DND-41 (cell line): ENCODE measurements at regions not wholly inside any gene's neighbourhood (a gene's known extent, or its start where the extent isn't known, plus 50 kb on each side); places are given as distances from the start of the nearest gene placed in this dataset.

Experiments used
- ATAC-seq: fragments of 200-7000 bp; cut with Tn5 transposase; 3 replicates; pipeline ENCODE4 v1.9.1; 2021; ENCODE audit warnings: low read depth; ENCODE audit not compliant: insufficient read depth
- DNase-seq: peaks from one replicate; pipeline ENCODE4 v3.0.0-alpha.2; 2020
- H2AFZ ChIP-seq: 2 replicates; pipeline ENCODE4 v1.6.0; 2012; ENCODE audit warnings: low read depth, low read length
- H3K27ac ChIP-seq: 2 replicates; pipeline ENCODE4 v1.5.1; 2012; ENCODE audit warnings: low read length, inconsistent platforms
- H3K27me3 ChIP-seq: fragments of 200-600 bp; sonication (generic); 2 replicates; pipeline ENCODE4 v1.6.0; 2012; ENCODE audit warnings: low read length, mild to moderate bottlenecking, inconsistent platforms; ENCODE audit not compliant: insufficient read depth, poor library complexity
- H3K36me3 ChIP-seq: 2 replicates; pipeline ENCODE4 v1.5.1; 2012; ENCODE audit warnings: low read length, inconsistent platforms; ENCODE audit not compliant: insufficient read depth
- H3K4me1 ChIP-seq: 2 replicates; pipeline ENCODE4 v1.5.1; 2012; ENCODE audit warnings: mild to moderate bottlenecking, low read length; ENCODE audit not compliant: insufficient read depth
- H3K4me2 ChIP-seq: 2 replicates; pipeline ENCODE4 v1.6.0; 2012; ENCODE audit warnings: mild to moderate bottlenecking, moderate library complexity, low read length, inconsistent platforms; ENCODE audit not compliant: insufficient read depth
- H3K4me3 ChIP-seq, 2 experiments: fragments of 200-600 bp in 1 of 2; shearing (Covaris generic) in 1 of 2; 2 replicates each; pipeline ENCODE4 v1.5.1; 2012 to 2016; ENCODE audit warnings: inconsistent platforms in 2 of 2, low read length in 2 of 2, mild to moderate bottlenecking in 2 of 2, low read depth in 1 of 2, moderate library complexity in 1 of 2
- H3K79me2 ChIP-seq: 2 replicates; pipeline ENCODE4 v1.6.0; 2012; ENCODE audit warnings: low read length, inconsistent platforms; ENCODE audit not compliant: insufficient read depth
- H3K9ac ChIP-seq: 2 replicates; pipeline ENCODE4 v1.6.0; 2012; ENCODE audit warnings: low read depth, mild to moderate bottlenecking, inconsistent platforms, low read length, moderate library complexity
- H3K9me3 ChIP-seq: 2 replicates; pipeline ENCODE4 v1.5.1; 2012; ENCODE audit warnings: low read length, moderate library complexity, mild to moderate bottlenecking, inconsistent platforms; ENCODE audit not compliant: insufficient read depth, severe bottlenecking
- H4K20me1 ChIP-seq: 2 replicates; pipeline ENCODE4 v1.6.0; 2012; ENCODE audit warnings: low read length; ENCODE audit not compliant: insufficient read depth
- EZH2 ChIP-seq: IDR thresholded peaks from 3 replicates; pipeline ENCODE4 v1.6.1; 2012; ENCODE audit warnings: borderline replicate concordance, low read depth, mild to moderate bottlenecking, moderate library complexity, low read length, inconsistent platforms; ENCODE audit not compliant: severe bottlenecking
- TF ChIP-seq, protein P1 (sequence below): IDR thresholded peaks from 2 replicates; pipeline ENCODE4 v1.5.1; 2012; ENCODE audit warnings: borderline replicate concordance, low read length, moderate library complexity, mild to moderate bottlenecking; ENCODE audit not compliant: poor library complexity, severe bottlenecking; ENCODE audit errors: extremely low read depth

- Histone ChIP-seq H3K27me3 (no peaks in the 10 kb centered on the region), H3K79me2 (no peaks in the 10 kb centered on the region), H3K9me3 (no peaks in the 10 kb centered on the region), H3K27ac (no peak overlapping the region), H3K9ac (no peak overlapping the region), H3K36me3 (no peaks in the 10 kb centered on the region), H3K4me1 (no peaks in the 10 kb centered on the region), H4K20me1 (no peaks in the 10 kb centered on the region), H2AFZ (no peak overlapping the region), H3K4me3 (no peak overlapping the region), H3K4me2 (no peak overlapping the region)
- DNase-seq: no peak
- TF ChIP-seq, protein P1, sequence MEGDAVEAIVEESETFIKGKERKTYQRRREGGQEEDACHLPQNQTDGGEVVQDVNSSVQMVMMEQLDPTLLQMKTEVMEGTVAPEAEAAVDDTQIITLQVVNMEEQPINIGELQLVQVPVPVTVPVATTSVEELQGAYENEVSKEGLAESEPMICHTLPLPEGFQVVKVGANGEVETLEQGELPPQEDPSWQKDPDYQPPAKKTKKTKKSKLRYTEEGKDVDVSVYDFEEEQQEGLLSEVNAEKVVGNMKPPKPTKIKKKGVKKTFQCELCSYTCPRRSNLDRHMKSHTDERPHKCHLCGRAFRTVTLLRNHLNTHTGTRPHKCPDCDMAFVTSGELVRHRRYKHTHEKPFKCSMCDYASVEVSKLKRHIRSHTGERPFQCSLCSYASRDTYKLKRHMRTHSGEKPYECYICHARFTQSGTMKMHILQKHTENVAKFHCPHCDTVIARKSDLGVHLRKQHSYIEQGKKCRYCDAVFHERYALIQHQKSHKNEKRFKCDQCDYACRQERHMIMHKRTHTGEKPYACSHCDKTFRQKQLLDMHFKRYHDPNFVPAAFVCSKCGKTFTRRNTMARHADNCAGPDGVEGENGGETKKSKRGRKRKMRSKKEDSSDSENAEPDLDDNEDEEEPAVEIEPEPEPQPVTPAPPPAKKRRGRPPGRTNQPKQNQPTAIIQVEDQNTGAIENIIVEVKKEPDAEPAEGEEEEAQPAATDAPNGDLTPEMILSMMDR: no peak
- no peak for TF ChIP-seq EZH2
- ATAC-seq: no peak
These were observed 160.1 kb upstream of the GYPA start for GRCh38 chr4:144300616-144301015.

DNA sequence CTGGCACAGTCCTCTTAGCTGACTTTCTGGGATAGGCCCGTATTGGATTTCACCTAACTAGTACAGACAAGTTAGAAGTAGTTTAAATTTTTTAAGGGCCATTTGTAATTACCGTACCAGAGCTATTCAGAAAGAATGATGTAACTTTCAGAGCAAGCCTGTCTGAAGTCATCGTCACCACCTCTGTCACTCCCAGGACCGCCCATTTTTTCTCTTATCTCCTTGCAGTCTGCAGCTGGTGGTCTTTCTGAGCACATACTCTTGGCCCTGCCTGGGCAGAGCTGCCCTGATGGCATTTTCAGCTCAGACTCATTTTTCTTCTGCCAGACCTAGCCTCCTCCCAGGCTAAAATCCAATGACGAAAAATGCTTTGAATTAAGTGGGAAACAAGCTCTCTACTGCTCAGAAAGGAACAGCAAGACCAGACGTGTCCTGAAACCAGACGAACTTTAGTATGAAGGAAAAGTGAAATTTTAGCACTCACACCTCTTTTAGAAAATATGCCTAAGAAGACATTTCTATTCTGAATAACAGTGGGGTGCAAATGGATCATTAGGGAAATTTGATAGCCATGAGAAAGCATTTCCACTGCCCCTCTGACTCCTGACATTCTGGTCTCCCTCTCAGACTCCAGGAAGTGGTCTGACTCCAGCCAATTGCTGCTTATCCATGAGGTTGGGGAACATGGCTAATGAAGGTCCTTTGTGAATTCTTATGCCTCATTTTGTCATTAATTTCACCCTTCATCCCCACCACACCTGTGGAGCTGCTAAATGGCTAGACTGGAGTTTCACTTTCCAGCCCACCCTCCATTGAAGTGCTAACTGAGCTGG is 162.4 kb upstream of the GYPA start:
- H3K27ac ChIP-seq: no peak overlapping the region
- no peaks in the 10 kb centered on the region for H3K36me3 ChIP-seq
- no peak overlapping the region for H3K9ac ChIP-seq
- H3K4me3 ChIP-seq: no peak overlapping the region
- H2AFZ ChIP-seq: no peak overlapping the region
- ATAC-seq (no peak), DNase-seq (no peak)
- no peaks in the 10 kb centered on the region for H3K9me3 ChIP-seq
- H3K27me3 ChIP-seq: no peaks in the 10 kb centered on the region
- no peaks in the 10 kb centered on the region for H3K79me2 ChIP-seq
- TF ChIP-seq, protein P1: no peak
- no peak for TF ChIP-seq EZH2
- no peaks in the 10 kb centered on the region for H3K4me1 ChIP-seq
- no peak overlapping the region for H3K4me2 ChIP-seq
- no peaks in the 10 kb centered on the region for H4K20me1 ChIP-seq

DNA sequence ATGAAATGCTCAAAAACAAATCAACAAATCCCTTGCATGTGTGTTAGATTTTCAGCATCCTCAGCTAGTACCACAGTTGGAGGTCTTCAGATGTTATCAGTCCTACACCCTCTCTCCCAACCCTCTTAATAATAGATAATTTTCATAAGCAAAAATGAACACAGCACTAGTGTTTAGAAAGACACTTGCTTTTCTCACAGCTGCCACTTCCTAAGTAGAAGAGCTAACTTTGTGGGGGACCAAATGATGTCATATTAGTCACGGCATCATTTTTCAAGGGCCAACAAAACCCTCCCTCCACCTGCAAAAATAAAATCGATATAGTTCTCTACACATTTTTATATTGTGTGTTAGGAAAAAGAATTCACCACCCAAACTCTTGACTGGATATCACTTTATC is 163.5 kb upstream of the GYPA start:
- Histone ChIP-seq H3K9me3 (no peaks in the 10 kb centered on the region), H4K20me1 (no peaks in the 10 kb centered on the region), H3K4me2 (no peak overlapping the region), H3K27ac (no peak overlapping the region), H3K27me3 (no peaks in the 10 kb centered on the region), H2AFZ (no peak overlapping the region), H3K36me3 (no peaks in the 10 kb centered on the region), H3K9ac (no peak overlapping the region), H3K4me3 (no peak overlapping the region), H3K79me2 (no peaks in the 10 kb centered on the region), H3K4me1 (no peaks in the 10 kb centered on the region)
- no peak for ATAC-seq
- TF ChIP-seq, protein P1: no peak
- TF ChIP-seq EZH2: no peak
- no peak for DNase-seq
